ENCODE measurements at regions not wholly inside any gene's neighbourhood (a gene's known extent, or its start where the extent isn't known, plus 50 kb on each side); places are given as distances from the start of the nearest gene placed in this dataset.

DNA sequence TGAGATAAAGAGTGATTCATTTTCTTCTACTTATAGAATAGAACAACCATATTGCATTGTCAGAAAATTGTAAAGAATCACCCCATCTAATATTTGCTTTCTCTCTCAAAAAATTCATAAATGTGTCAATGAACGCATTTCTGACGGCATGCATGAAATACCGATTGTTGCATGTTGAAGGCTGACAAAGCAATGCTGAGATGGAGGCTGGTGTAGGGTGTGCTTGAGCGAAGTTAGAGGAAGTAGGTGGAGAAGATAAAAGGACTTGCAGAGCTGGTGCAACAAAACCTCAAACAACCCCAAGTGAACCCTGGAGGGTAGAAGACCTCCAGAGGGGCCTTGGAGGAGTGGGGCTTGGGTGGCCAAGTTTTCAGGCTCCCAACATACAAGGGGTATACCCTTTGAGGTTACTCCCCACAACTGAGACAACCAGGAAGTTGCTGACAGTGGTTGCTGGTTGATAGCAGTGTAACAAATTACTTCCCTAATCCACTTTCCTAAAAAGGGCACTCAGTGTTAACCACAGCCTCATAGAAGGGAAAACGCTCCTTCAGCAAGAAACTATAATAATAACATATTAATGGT is 452.7 kb downstream of the NLGN4X start:
- Histone ChIP-seq H3K9me3 (ENCODE audit: low read length) (no peaks in the 10 kb centered on the region), H3K27ac (ENCODE audit: low read depth, low read length, poor library complexity, severe bottlenecking) (no peak overlapping the region), H3K27me3 (ENCODE audit: insufficient read depth, low read length) (no peaks in the 10 kb centered on the region), H3K4me2 (ENCODE audit: low read length) (no peak overlapping the region), H3K4me1 (ENCODE audit: insufficient read depth, low read length, severe bottlenecking) (no peaks in the 10 kb centered on the region), H3K79me2 (ENCODE audit: insufficient read depth, low read length) (no peaks in the 10 kb centered on the region), H3K9me2 (ENCODE audit: low read depth, low read length) (no peaks in the 10 kb centered on the region), H2AFZ (ENCODE audit: low read length) (no peak overlapping the region), H3F3A (ENCODE audit: insufficient read depth, low read length) (no peaks in the 10 kb centered on the region), H4K20me1 (ENCODE audit: insufficient read depth, low read length) (no peaks in the 10 kb centered on the region), H3K36me3 (ENCODE audit: insufficient read depth, low read length) (no peaks in the 10 kb centered on the region), H3K4me3 (ENCODE audit: low read depth, low read length, poor library complexity, severe bottlenecking) (no peak overlapping the region), H3K9ac (ENCODE audit: low read length) (no peak overlapping the region)
- no peak for TF ChIP-seq EZH2 (IDR thresholded peaks at IDR 0.05; ENCODE audit: borderline replicate concordance, low read length)
- TF ChIP-seq, protein P1, sequence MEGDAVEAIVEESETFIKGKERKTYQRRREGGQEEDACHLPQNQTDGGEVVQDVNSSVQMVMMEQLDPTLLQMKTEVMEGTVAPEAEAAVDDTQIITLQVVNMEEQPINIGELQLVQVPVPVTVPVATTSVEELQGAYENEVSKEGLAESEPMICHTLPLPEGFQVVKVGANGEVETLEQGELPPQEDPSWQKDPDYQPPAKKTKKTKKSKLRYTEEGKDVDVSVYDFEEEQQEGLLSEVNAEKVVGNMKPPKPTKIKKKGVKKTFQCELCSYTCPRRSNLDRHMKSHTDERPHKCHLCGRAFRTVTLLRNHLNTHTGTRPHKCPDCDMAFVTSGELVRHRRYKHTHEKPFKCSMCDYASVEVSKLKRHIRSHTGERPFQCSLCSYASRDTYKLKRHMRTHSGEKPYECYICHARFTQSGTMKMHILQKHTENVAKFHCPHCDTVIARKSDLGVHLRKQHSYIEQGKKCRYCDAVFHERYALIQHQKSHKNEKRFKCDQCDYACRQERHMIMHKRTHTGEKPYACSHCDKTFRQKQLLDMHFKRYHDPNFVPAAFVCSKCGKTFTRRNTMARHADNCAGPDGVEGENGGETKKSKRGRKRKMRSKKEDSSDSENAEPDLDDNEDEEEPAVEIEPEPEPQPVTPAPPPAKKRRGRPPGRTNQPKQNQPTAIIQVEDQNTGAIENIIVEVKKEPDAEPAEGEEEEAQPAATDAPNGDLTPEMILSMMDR (IDR thresholded peaks at IDR 0.05; ENCODE audit: low read length) = no peak

DNA sequence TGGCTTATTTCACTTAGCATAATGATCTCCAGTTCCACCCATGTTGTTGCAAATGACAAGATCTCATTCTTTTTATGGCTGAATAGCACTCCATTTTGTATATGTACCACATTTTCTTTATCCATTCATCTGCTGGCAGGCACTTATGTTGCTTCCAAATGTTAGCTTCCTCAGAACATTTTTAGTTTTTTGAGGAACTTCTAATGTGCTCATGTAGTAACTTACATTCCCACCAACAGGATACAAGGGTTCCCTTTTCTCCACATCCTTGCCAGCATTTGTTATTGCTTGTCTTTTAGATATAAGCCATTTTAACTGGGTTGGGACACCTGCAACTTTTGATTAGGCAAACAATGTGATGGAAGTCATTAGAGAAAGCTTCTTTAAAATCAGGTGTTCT is 454.2 kb downstream of the NLGN4X start:
- Histone ChIP-seq H3K79me2 (ENCODE audit: insufficient read depth, low read length) (no peaks in the 10 kb centered on the region), H2AFZ (ENCODE audit: low read length) (no peak overlapping the region), H3K36me3 (ENCODE audit: insufficient read depth, low read length) (no peaks in the 10 kb centered on the region), H3K27ac (ENCODE audit: low read depth, low read length, poor library complexity, severe bottlenecking) (no peak overlapping the region), H4K20me1 (ENCODE audit: insufficient read depth, low read length) (no peaks in the 10 kb centered on the region), H3K4me2 (ENCODE audit: low read length) (no peak overlapping the region), H3K9me3 (ENCODE audit: low read length) (no peaks in the 10 kb centered on the region), H3K4me1 (ENCODE audit: insufficient read depth, low read length, severe bottlenecking) (no peaks in the 10 kb centered on the region), H3K4me3 (ENCODE audit: low read depth, low read length, poor library complexity, severe bottlenecking) (no peak overlapping the region), H3K9me2 (ENCODE audit: low read depth, low read length) (no peaks in the 10 kb centered on the region), H3F3A (ENCODE audit: insufficient read depth, low read length) (no peaks in the 10 kb centered on the region), H3K9ac (ENCODE audit: low read length) (no peak overlapping the region), H3K27me3 (ENCODE audit: insufficient read depth, low read length) (no peaks in the 10 kb centered on the region)
- no peak for TF ChIP-seq EZH2 (IDR thresholded peaks at IDR 0.05; ENCODE audit: borderline replicate concordance, low read length)
- TF ChIP-seq, protein P1 (IDR thresholded peaks at IDR 0.05; ENCODE audit: low read length) = no peak

DNA sequence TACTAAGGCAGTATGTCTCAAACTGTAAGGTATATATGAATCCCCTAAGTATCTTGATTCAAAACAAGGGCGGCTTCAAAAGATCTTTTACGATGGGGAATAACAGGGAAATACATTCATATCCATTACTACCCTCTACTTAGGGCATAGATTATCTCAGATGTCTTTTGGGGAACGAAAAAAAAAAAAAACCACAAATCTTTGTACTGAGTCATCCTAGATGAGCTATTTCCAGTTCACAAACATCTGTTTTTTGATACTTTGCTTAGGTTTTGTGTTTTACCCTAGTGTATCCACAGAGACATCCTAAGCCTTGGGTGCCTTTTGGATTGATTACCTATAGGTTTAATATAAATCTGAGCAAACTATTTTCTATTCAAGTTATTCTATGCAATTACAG is 457.2 kb downstream of the NLGN4X start:
- Histone ChIP-seq H3F3A (ENCODE audit: insufficient read depth, low read length) (no peaks in the 10 kb centered on the region), H3K4me2 (ENCODE audit: low read length) (no peak overlapping the region), H3K9me3 (ENCODE audit: low read length) (no peaks in the 10 kb centered on the region), H3K4me3 (ENCODE audit: low read depth, low read length, poor library complexity, severe bottlenecking) (no peak overlapping the region), H3K9me2 (ENCODE audit: low read depth, low read length) (no peaks in the 10 kb centered on the region), H3K27ac (ENCODE audit: low read depth, low read length, poor library complexity, severe bottlenecking) (no peak overlapping the region), H3K27me3 (ENCODE audit: insufficient read depth, low read length) (no peaks in the 10 kb centered on the region), H3K4me1 (ENCODE audit: insufficient read depth, low read length, severe bottlenecking) (no peaks in the 10 kb centered on the region), H3K36me3 (ENCODE audit: insufficient read depth, low read length) (no peaks in the 10 kb centered on the region), H3K79me2 (ENCODE audit: insufficient read depth, low read length) (no peaks in the 10 kb centered on the region), H4K20me1 (ENCODE audit: insufficient read depth, low read length) (no peaks in the 10 kb centered on the region), H2AFZ (ENCODE audit: low read length) (no peak overlapping the region), H3K9ac (ENCODE audit: low read length) (no peak overlapping the region)
- TF ChIP-seq, protein P1 (IDR thresholded peaks at IDR 0.05; ENCODE audit: low read length) = no peak
- TF ChIP-seq EZH2 (IDR thresholded peaks at IDR 0.05; ENCODE audit: borderline replicate concordance, low read length) = no peak

Measured in OCI-LY1 (cell line).